Activated naive CD8-positive, alpha-beta T cell treated with anti-CD3 and anti-CD28 coated beads, Interleukin-2, amount 10 ng/mL, durations not matched to agents 7 days and 5 days (primary cell): ENCODE measurements at regions not wholly inside any gene's neighbourhood (a gene's known extent, or its start where the extent isn't known, plus 50 kb on each side); places are given as distances from the start of the nearest gene placed in this dataset.

Experiments
- ATAC-seq: fragments of 150-1000 bp; cut with Tn5 transposase; one replicate; pipeline ENCODE4 v1.10.0; 2021; ENCODE audit warnings: low read depth, moderate library complexity
- POLR2A ChIA-PET: fragments of 350-600 bp; sonication (Branson Sonifier 250); formaldehyde crosslinking; loops from one replicate; lab custom pipeline; 2021; ENCODE audit warnings: antibody characterized with exemption; lab: Charles Lee
- DNase-seq: peaks from one replicate; pipeline ENCODE4 v3.0.0; 2021
- H3K27ac Mint-ChIP-seq: one replicate; pipeline ENCODE4 v1.8.0; 2022; ENCODE audit warnings: mild to moderate bottlenecking, mixed read lengths
- H3K27me3 Mint-ChIP-seq: one replicate; pipeline ENCODE4 v1.8.0; 2022; ENCODE audit warnings: mild to moderate bottlenecking, moderate library complexity, mixed read lengths
- H3K36me3 Mint-ChIP-seq: one replicate; pipeline ENCODE4 v1.8.0; 2021; ENCODE audit warnings: mild to moderate bottlenecking, mixed read lengths
- H3K4me1 Mint-ChIP-seq: one replicate; pipeline ENCODE4 v1.8.0; 2021; ENCODE audit warnings: mixed read lengths
- H3K4me3 Mint-ChIP-seq: one replicate; pipeline ENCODE4 v1.8.0; 2022; ENCODE audit warnings: mild to moderate bottlenecking, moderate library complexity, mixed read lengths
- H3K9me3 Mint-ChIP-seq: one replicate; pipeline ENCODE4 v1.8.0; 2021; ENCODE audit warnings: mixed read lengths

DNA sequence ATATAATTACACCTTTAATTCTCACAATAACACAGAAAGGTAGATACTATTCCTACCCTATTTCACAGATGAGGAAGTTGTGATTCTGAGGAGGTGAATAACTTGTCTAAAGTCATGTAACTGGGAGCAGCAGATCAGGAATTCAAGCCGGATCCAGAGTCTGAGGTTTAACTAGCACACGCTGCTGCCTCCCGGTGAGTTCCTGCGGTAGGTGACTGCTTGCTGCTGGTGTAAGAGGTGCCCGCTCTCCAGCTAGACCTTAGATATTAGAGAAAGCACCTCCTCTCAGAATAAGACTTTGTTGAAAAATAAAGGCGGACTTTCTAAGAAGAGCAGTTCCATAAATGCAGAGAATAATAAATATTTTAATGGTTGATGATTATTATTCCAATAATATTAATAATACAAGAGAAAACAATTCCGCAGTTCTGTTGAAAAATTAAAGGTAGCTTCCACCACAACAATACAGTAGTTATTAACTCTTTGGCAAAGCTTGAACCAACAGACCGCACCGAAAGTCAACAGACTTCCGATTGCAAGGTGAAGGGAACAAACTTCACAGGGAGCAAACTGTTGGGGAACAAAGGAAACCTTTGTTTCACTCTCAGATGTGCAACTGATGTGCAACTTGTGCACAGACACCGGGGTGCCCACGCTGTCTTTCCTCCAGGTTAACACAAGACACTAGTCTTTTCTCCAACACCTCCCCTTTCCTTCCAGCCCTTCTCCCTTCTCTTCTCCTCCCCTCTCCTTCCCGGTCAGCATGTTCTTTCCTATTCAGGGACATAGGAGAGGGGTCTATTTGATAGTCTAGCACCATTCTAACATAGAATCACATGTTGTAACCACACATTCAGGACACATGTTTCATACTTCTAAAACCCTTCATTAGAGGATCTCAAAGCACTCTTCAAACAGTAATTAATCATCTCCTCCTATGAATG, 73.2 kb upstream of the EGLN3 start:
- Mint-ChIP-seq H3K4me1 (peaks cover 10% of the 10 kb centered on the region), H3K27ac (no peak overlapping the region), H3K4me3 (no peak overlapping the region), H3K27me3 (peaks cover 13% of the 10 kb centered on the region), H3K36me3 (peaks cover 8% of the 10 kb centered on the region), H3K9me3 (no peaks in the 10 kb centered on the region)
- ATAC-seq (no peak), DNase-seq (no peak)
- POLR2A ChIA-PET, result no interaction called here

GRCh38 chr14:34021096-34021495, 70.2 kb upstream of the EGLN3 start:
- ATAC-seq, result no peak
- H3K9me3 Mint-ChIP-seq, result no peaks in the 10 kb centered on the region
- POLR2A ChIA-PET, result interaction anchor here (0.8 to 1.0 kb wide), 2 partner anchors 21 to 23 kb away, joined by 3 read pairs; no protein-coding TSS in a partner anchor

DNA sequence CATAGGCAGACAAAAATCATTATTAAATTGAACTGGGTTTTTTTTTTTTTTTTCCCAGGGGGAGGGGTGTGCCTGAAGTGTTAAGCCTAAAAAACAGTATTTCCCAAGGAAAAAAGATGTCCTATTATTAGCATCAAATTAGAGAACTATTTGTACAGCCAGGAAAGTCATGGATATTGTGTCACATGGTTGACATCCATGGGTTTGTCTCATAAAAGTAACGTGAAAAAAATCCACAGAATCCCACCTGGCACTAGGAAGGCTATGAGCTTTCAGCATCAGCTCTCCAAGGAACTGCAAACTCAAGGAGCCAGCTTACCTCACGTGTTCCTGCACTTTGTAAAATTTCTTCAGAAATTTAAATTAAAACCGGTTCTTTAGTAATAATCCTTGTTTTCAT, 69.1 kb upstream of the EGLN3 start:
- peaks cover 7% of the 10 kb centered on the region for H3K36me3 Mint-ChIP-seq
- POLR2A ChIA-PET, result interaction anchor here (0.8 to 1.8 kb wide), 5 partner anchors 10 to 40 kb away, joined by 3 to 12 read pairs (median 3); no protein-coding TSS in a partner anchor
- DNase-seq, result no peak
- H3K27ac Mint-ChIP-seq, result peak overlapping the region; percentile 93
- H3K9me3 Mint-ChIP-seq, result no peaks in the 10 kb centered on the region
- ATAC-seq, result no peak
- H3K4me1 Mint-ChIP-seq, result peaks cover 28% of the 10 kb centered on the region
- H3K4me3 Mint-ChIP-seq, result peak overlapping the region; percentile 79
- peaks cover 15% of the 10 kb centered on the region for H3K27me3 Mint-ChIP-seq

More at GRCh38 chr14:34021096-34021495, 70.2 kb upstream of the EGLN3 start:
- H3K27me3 Mint-ChIP-seq, result peaks cover 15% of the 10 kb centered on the region
- no peak for DNase-seq
- H3K4me1 Mint-ChIP-seq, result peaks cover 28% of the 10 kb centered on the region
- H3K4me3 Mint-ChIP-seq, result no peak overlapping the region
- no peak overlapping the region for H3K27ac Mint-ChIP-seq
- peaks cover 7% of the 10 kb centered on the region for H3K36me3 Mint-ChIP-seq

- H3K27me3 Mint-ChIP-seq, result peaks cover 7% of the 10 kb centered on the region
Observed at GRCh38 chr14:34018564-34019244, 67.8 kb upstream of the EGLN3 start.

GRCh38 chr14:34018125-34018524, 67.3 kb upstream of the EGLN3 start:
- peak; percentile 72 for ATAC-seq
- H3K9me3 Mint-ChIP-seq, result no peaks in the 10 kb centered on the region
- peaks cover 4% of the 10 kb centered on the region for H3K36me3 Mint-ChIP-seq
- peaks cover 36% of the 10 kb centered on the region for H3K4me1 Mint-ChIP-seq
- DNase-seq, result no peak
- POLR2A ChIA-PET, result interaction anchor here (1.1 to 1.8 kb wide), 6 partner anchors 16 to 81 kb away, joined by 3 to 9 read pairs (median 4); no protein-coding TSS in a partner anchor
- H3K27ac Mint-ChIP-seq, result peak overlapping the region; percentile 93
- H3K4me3 Mint-ChIP-seq, result peak overlapping the region; percentile 79
- peaks cover 6% of the 10 kb centered on the region for H3K27me3 Mint-ChIP-seq

More at GRCh38 chr14:34018564-34019244, 67.8 kb upstream of the EGLN3 start:
- ATAC-seq (peak; percentile 62), DNase-seq (no peak)
- H3K36me3 Mint-ChIP-seq, result peaks cover 4% of the 10 kb centered on the region
- H3K4me3 Mint-ChIP-seq, result peak overlapping the region; percentile 79
- H3K27ac Mint-ChIP-seq, result peak overlapping the region; percentile 93
- H3K9me3 Mint-ChIP-seq, result no peaks in the 10 kb centered on the region
- POLR2A ChIA-PET, result interaction anchor here (0.6 to 1.8 kb wide), 8 partner anchors 15 to 156 kb away, joined by 3 to 12 read pairs (median 4); no protein-coding TSS in a partner anchor
- H3K4me1 Mint-ChIP-seq, result peaks cover 31% of the 10 kb centered on the region

DNA sequence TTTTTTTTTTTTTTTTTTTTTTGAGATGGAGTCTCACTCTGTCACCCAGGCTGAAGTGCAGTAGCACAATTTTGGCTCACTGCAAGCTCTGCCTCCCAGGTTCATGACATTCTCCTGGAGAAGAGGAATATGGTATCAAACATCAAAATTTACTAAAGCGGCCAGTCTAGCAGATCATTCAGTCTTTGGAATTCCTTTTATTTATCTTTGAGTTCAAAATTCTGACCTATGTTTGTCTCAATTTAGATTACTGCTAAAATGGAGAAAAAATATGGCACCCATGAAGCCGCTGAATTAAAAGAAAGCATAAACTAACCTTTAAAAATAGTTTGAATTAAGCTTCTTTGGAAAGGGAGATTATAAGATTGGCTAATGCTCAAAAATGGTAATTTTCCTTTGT, 64.5 kb upstream of the EGLN3 start:
- Mint-ChIP-seq H3K9me3 (peaks cover under 1% of the 10 kb centered on the region), H3K36me3 (peaks cover 12% of the 10 kb centered on the region), H3K27ac (no peak overlapping the region), H3K27me3 (peaks cover 9% of the 10 kb centered on the region), H3K4me1 (peaks cover 49% of the 10 kb centered on the region), H3K4me3 (no peak overlapping the region)
- POLR2A ChIA-PET, result no interaction called here
- ATAC-seq, result no peak
- DNase-seq, result no peak

GRCh38 chr14:34014936-34015335, 64.1 kb upstream of the EGLN3 start:
- H3K9me3 Mint-ChIP-seq, result peaks cover 3% of the 10 kb centered on the region
- POLR2A ChIA-PET, result no interaction called here
- ATAC-seq (no peak), DNase-seq (no peak)
- H3K36me3 Mint-ChIP-seq, result peaks cover 15% of the 10 kb centered on the region
- H3K4me1 Mint-ChIP-seq, result peaks cover 49% of the 10 kb centered on the region
- H3K27me3 Mint-ChIP-seq, result peaks cover 13% of the 10 kb centered on the region
- H3K4me3 Mint-ChIP-seq, result peak overlapping the region; percentile 62
- H3K27ac Mint-ChIP-seq, result peak overlapping the region; percentile 10

DNA sequence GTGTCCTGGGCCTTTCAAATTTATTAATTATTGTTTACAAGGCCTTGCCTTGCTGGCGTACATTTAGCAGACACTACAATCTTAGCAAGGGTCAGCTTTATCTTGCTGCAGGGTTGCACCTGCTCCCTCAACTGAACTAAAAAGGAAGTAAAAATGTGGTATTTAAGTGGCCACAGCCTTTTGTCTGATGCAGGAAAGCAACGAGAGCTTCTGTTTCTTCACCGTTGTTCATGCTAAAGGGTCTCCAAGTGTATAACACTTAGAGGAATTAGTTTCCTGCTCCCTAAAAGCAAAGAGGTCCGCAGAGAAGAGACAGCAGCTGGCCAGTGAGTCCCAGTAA, 62.8 kb upstream of the EGLN3 start:
- Mint-ChIP-seq H3K4me3 (peak overlapping the region; percentile 62), H3K27ac (peak overlapping the region; percentile 81), H3K27me3 (peaks cover 10% of the 10 kb centered on the region), H3K36me3 (peaks cover 17% of the 10 kb centered on the region), H3K9me3 (peaks cover 3% of the 10 kb centered on the region), H3K4me1 (peaks cover 42% of the 10 kb centered on the region)
- POLR2A ChIA-PET, result interaction anchor here (1.0 to 2.1 kb wide), 3 partner anchors 11 to 80 kb away, joined by 3 to 5 read pairs (median 3); no protein-coding TSS in a partner anchor
- DNase-seq (no peak), ATAC-seq (peak; percentile 55)

- peak overlapping the region; percentile 81 for H3K27ac Mint-ChIP-seq
Observed at GRCh38 chr14:34012978-34013720, 62.3 kb upstream of the EGLN3 start.

DNA sequence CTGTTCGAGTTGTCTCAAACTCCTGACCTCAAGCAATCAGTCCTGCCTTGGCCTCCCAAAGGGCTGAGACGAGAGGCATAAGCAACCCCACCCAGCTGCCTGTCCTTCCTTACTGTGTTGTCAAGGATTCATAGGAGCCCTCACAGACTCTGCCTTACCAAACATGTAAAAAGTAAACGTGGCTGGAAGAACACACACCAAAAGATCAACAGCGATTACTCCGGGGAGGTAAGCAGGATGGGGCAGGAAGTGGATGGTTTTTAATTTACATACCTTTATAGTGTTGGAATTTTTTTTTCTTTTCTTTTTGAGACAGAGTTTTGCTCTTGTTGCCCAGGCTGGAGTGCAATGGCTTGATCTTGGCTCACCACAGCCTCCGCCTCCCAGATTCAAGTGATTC, 61.5 kb upstream of the EGLN3 start:
- Mint-ChIP-seq H3K4me3 (peak overlapping the region; percentile 56), H3K27ac (peak overlapping the region; percentile 60), H3K36me3 (peaks cover 17% of the 10 kb centered on the region)

More at GRCh38 chr14:34012978-34013720, 62.3 kb upstream of the EGLN3 start:
- H3K36me3 Mint-ChIP-seq, result peaks cover 17% of the 10 kb centered on the region
- ATAC-seq (peak; percentile 32), DNase-seq (no peak)
- peak overlapping the region; percentile 62 for H3K4me3 Mint-ChIP-seq
- POLR2A ChIA-PET, result interaction anchor here (0.7 to 2.1 kb wide), 6 partner anchors 10 to 81 kb away, joined by 3 to 5 read pairs (median 3); partner anchors contain the start of gene EGLN3
- peaks cover 3% of the 10 kb centered on the region for H3K9me3 Mint-ChIP-seq
- peaks cover 10% of the 10 kb centered on the region for H3K27me3 Mint-ChIP-seq
- peaks cover 36% of the 10 kb centered on the region for H3K4me1 Mint-ChIP-seq

GRCh38 chr14:34009956-34010355, 59.1 kb upstream of the EGLN3 start:
- Mint-ChIP-seq H3K9me3 (peaks cover 3% of the 10 kb centered on the region), H3K36me3 (peaks cover 20% of the 10 kb centered on the region), H3K27ac (no peak overlapping the region), H3K4me3 (no peak overlapping the region), H3K4me1 (peaks cover 29% of the 10 kb centered on the region), H3K27me3 (peaks cover 19% of the 10 kb centered on the region)
- ATAC-seq (no peak), DNase-seq (no peak)
- POLR2A ChIA-PET, result no interaction called here

More for the DNA sequence above, 61.5 kb upstream of the EGLN3 start:
- peaks cover 11% of the 10 kb centered on the region for H3K27me3 Mint-ChIP-seq
- no peak for ATAC-seq
- POLR2A ChIA-PET, result interaction anchor here (1.0 to 2.1 kb wide), 4 partner anchors 31 to 62 kb away, joined by 3 to 5 read pairs (median 3); partner anchors contain the start of gene EGLN3
- peaks cover 33% of the 10 kb centered on the region for H3K4me1 Mint-ChIP-seq
- peaks cover 3% of the 10 kb centered on the region for H3K9me3 Mint-ChIP-seq
- DNase-seq, result no peak

DNA sequence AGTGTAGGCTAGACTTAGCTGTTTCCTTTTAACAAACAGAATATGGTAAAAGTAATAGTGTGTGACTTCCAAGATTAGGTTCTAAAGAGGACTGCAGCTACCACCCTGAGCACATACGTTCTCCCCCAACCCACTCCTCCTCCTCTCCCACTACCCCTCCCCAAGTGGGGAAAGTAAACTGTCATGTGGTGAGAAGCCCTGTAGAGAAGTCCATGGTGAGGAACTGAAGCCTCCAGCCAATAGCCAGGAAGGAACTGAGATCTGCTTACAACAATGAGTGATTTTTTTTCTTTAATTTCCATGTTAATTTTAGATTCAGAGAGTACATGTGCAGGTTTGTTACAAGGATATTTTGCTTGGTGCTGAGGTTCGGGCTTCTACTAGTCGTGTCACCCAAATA, 57.0 kb upstream of the EGLN3 start:
- DNase-seq (no peak), ATAC-seq (no peak)
- Mint-ChIP-seq H3K36me3 (peaks cover 20% of the 10 kb centered on the region), H3K4me3 (no peak overlapping the region), H3K9me3 (peaks cover 3% of the 10 kb centered on the region), H3K4me1 (peaks cover 14% of the 10 kb centered on the region), H3K27ac (no peak overlapping the region), H3K27me3 (peaks cover 23% of the 10 kb centered on the region)
- POLR2A ChIA-PET, result interaction anchor here (0.6 kb wide), 1 partner anchor 28 kb away, joined by 4 read pairs; no protein-coding TSS in a partner anchor
